GM12874 (cell line): ENCODE measurements at regions not wholly inside any gene's neighbourhood (a gene's known extent, or its start where the extent isn't known, plus 50 kb on each side); places are given as distances from the start of the nearest gene placed in this dataset.

ENCODE experiments used
- TF ChIP-seq, protein P1 (sequence below): IDR thresholded peaks from 2 replicates; pipeline ENCODE4 v1.5.1; 2011; ENCODE audit warnings: low read depth, mild to moderate bottlenecking, control low read depth, low read length, moderate library complexity; ENCODE audit not compliant: insufficient read depth

- TF ChIP-seq, protein P1, sequence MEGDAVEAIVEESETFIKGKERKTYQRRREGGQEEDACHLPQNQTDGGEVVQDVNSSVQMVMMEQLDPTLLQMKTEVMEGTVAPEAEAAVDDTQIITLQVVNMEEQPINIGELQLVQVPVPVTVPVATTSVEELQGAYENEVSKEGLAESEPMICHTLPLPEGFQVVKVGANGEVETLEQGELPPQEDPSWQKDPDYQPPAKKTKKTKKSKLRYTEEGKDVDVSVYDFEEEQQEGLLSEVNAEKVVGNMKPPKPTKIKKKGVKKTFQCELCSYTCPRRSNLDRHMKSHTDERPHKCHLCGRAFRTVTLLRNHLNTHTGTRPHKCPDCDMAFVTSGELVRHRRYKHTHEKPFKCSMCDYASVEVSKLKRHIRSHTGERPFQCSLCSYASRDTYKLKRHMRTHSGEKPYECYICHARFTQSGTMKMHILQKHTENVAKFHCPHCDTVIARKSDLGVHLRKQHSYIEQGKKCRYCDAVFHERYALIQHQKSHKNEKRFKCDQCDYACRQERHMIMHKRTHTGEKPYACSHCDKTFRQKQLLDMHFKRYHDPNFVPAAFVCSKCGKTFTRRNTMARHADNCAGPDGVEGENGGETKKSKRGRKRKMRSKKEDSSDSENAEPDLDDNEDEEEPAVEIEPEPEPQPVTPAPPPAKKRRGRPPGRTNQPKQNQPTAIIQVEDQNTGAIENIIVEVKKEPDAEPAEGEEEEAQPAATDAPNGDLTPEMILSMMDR: no peak
Measured at GRCh38 chr4:125572601-125573000, 257.8 kb downstream of the FAT4 start.

DNA sequence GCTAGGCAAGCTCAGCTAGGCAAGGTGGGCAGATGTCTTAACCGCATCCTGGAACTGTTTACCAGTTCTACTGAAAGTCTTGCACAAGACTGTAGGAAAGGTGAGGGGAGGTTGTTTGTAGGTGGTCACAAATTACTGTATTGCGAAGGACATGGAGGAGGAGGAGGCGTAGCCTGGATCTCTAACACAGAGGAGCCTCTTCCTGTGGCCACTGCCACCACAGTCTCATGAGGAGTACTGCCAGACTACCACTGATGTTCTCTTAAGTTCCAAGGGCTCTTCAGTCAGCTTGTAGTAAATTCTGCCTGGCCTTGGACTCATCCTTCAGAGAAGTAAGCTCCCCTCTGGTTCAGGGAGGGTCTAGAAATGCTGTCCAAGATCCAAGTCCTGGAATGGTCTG, 258.6 kb downstream of the FAT4 start:
- TF ChIP-seq, protein P1: no peak

- TF ChIP-seq, protein P1: no peak
Measured at GRCh38 chr4:125573786-125574185, 259.0 kb downstream of the FAT4 start.

DNA sequence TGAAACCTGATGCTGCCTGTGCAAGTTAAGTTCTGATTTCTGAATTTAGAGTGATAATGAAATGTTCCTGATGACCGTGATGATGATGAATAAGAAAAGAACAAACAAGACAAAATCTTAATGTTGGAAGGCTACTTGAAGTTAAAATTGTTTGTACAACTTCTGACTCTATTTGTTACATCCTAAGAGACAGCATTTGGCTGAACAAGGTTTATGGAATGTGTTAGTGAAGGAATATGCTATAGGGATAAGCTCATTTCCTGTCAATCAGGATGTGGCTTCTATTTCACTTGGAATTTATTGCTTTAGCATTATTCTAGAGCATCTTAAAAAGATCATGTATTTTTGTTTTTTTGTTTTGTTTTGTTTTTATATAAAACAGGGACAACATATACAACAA, 267.5 kb downstream of the FAT4 start:
- TF ChIP-seq, protein P1: no peak

GRCh38 chr4:125590158-125590557, 275.4 kb downstream of the FAT4 start:
- TF ChIP-seq, protein P1: no peak

- TF ChIP-seq, protein P1: no peak
Measured at GRCh38 chr4:125591290-125591689, 276.5 kb downstream of the FAT4 start.

DNA sequence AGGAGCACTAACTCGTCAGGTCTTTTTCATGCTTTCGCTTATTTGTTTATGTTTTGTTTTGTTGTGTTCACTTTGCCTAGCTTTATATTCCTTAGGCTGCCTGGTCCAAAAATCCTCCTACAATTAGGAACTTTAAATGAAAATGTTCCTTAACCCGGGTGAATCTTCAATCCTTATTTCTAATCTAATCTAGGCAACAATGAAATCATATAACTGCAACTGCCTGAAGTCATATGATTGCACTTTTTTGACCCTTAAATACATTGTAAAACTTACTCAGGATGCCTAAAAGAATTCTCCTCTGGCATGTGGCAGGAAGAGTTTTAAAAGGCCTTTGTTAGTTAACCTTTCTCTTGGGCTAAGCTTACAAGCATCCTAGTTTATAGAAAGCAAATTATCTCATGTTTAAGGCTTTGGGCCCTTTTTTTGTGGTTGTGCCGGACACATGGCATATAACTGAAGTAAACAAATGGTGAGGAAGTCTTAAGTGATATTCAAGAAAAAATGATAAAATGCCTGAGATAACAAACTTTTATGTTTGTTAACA, 279.4 kb downstream of the FAT4 start:
- TF ChIP-seq, protein P1: no peak
